ENCODE measurements at regions not wholly inside any gene's neighbourhood (a gene's known extent, or its start where the extent isn't known, plus 50 kb on each side); places are given as distances from the start of the nearest gene placed in this dataset.

GRCh38 chr16:35463358-35463757 is 2003.9 kb downstream of the TP53TG3F start:
- Histone ChIP-seq H3K27me3 (ENCODE audit: low read depth) (no peaks in the 10 kb centered on the region), H3K4me1 (no peaks in the 10 kb centered on the region), H3K4me3 (no peak overlapping the region), H3K27ac (replicated peaks) (no peak overlapping the region), H3K9me3 (replicated peaks) (peaks cover 15% of the 10 kb centered on the region), H3K36me3 (no peaks in the 10 kb centered on the region)
- intact Hi-C loops (cut with micrococcal nuclease), result no loop called here
- no peak for TF ChIP-seq CTCF (IDR thresholded peaks at IDR 0.05; ENCODE audit: borderline replicate concordance)
- DNase-seq, result no peak

- Histone ChIP-seq H3K9me3 (replicated peaks) (peaks cover 24% of the 10 kb centered on the region), H3K27me3 (ENCODE audit: low read depth) (no peaks in the 10 kb centered on the region), H3K36me3 (no peaks in the 10 kb centered on the region), H3K4me3 (no peak overlapping the region), H3K27ac (replicated peaks) (no peak overlapping the region), H3K4me1 (no peaks in the 10 kb centered on the region)
- DNase-seq, result no peak
- no peak for TF ChIP-seq CTCF (IDR thresholded peaks at IDR 0.05; ENCODE audit: borderline replicate concordance)
- intact Hi-C loops (cut with micrococcal nuclease), result no loop called here
Observed at GRCh38 chr16:35480361-35480760, 2020.9 kb downstream of the TP53TG3F start.

GRCh38 chr16:35480988-35481387 is 2021.6 kb downstream of the TP53TG3F start:
- TF ChIP-seq CTCF (IDR thresholded peaks at IDR 0.05; ENCODE audit: borderline replicate concordance), result no peak
- no peak for DNase-seq
- Histone ChIP-seq H3K9me3 (replicated peaks) (peaks cover 24% of the 10 kb centered on the region), H3K36me3 (no peaks in the 10 kb centered on the region), H3K27ac (replicated peaks) (no peak overlapping the region), H3K4me3 (no peak overlapping the region), H3K4me1 (no peaks in the 10 kb centered on the region), H3K27me3 (ENCODE audit: low read depth) (no peaks in the 10 kb centered on the region)
- intact Hi-C loops (cut with micrococcal nuclease), result no loop called here

GRCh38 chr16:35485915-35486314 is 2026.5 kb downstream of the TP53TG3F start:
- Histone ChIP-seq H3K27me3 (ENCODE audit: low read depth) (no peaks in the 10 kb centered on the region), H3K9me3 (replicated peaks) (peaks cover 24% of the 10 kb centered on the region), H3K4me1 (no peaks in the 10 kb centered on the region), H3K27ac (replicated peaks) (no peak overlapping the region), H3K4me3 (no peak overlapping the region), H3K36me3 (no peaks in the 10 kb centered on the region)
- DNase-seq, result no peak
- TF ChIP-seq CTCF (IDR thresholded peaks at IDR 0.05; ENCODE audit: borderline replicate concordance), result no peak
- intact Hi-C loops (cut with micrococcal nuclease), result no loop called here

GRCh38 chr16:35492225-35492624 is 2032.8 kb downstream of the TP53TG3F start:
- Histone ChIP-seq H3K4me3 (no peak overlapping the region), H3K4me1 (no peaks in the 10 kb centered on the region), H3K36me3 (no peaks in the 10 kb centered on the region), H3K27ac (replicated peaks) (no peak overlapping the region), H3K9me3 (replicated peaks) (no peaks in the 10 kb centered on the region), H3K27me3 (ENCODE audit: low read depth) (peaks cover 7% of the 10 kb centered on the region)
- intact Hi-C loops (cut with micrococcal nuclease), result no loop called here
- no peak for DNase-seq
- no peak for TF ChIP-seq CTCF (IDR thresholded peaks at IDR 0.05; ENCODE audit: borderline replicate concordance)

- Histone ChIP-seq H3K9me3 (replicated peaks) (no peaks in the 10 kb centered on the region), H3K4me1 (no peaks in the 10 kb centered on the region), H3K27ac (replicated peaks) (no peak overlapping the region), H3K36me3 (no peaks in the 10 kb centered on the region), H3K27me3 (ENCODE audit: low read depth) (peaks cover 1% of the 10 kb centered on the region), H3K4me3 (no peak overlapping the region)
- intact Hi-C loops (cut with micrococcal nuclease), result no loop called here
- DNase-seq, result no peak
- no peak for TF ChIP-seq CTCF (IDR thresholded peaks at IDR 0.05; ENCODE audit: borderline replicate concordance)
Observed at GRCh38 chr16:35497399-35497798, 2038.0 kb downstream of the TP53TG3F start.
